Gastrocnemius medialis (tissue), 4 donors: ENCODE measurements at regions not wholly inside any gene's neighbourhood (a gene's known extent, or its start where the extent isn't known, plus 50 kb on each side); places are given as distances from the start of the nearest gene placed in this dataset.
"Not testable (repeated sequence)": the region's sequence is repeated elsewhere in the genome, so short reads cannot be mapped to it uniquely, and the experiment has no call there.

Source experiments
- POLR2A ChIP-seq, 2 donors: fragments of 450-650 bp; IDR thresholded peaks; one replicate each; pipeline ENCODE4 v1.6.1; 2017; ENCODE audit warnings: antibody characterized with exemption in 2 of 2, mild to moderate bottlenecking in 2 of 2, moderate library complexity in 2 of 2
- TF ChIP-seq, protein P1 (sequence below), 5 experiments: fragments of 450-650 bp in 3 of 5; fragments of 200-600 bp in 2 of 5; sonication (generic) in 2 of 5; IDR thresholded peaks in 4 of 5; conservative IDR thresholded peaks in 1 of 5; 1 replicate in 4 of 5; 2 replicates in 1 of 5; pipeline ENCODE4 v1.5.1; 2016 to 2019; ENCODE audit warnings: antibody characterized with exemption in 5 of 5, mild to moderate bottlenecking in 3 of 5, moderate library complexity in 3 of 5

DNA sequence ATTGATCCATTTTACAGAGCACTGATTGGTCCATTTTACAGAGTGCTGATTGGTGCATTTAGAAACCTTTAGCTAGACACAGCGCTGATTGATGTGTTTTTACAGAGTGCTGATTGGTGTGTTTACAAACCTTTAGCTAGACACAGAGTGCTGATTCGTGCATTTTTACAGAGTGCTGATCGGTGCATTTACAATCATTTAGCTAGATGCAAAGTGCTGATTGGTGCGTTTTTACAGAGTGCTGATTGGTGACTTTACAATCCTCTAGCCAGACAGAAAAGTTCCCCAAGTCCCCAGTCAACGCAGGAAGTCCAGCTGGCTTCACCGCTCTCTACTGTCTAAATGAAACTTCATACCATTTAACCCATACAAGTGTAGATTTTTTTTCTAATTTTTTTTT lies 228.5 kb upstream of the FIGN start:
- TF ChIP-seq POLR2A (IDR thresholded peaks at IDR 0.05), result not testable (repeated sequence)
- TF ChIP-seq, protein P1, sequence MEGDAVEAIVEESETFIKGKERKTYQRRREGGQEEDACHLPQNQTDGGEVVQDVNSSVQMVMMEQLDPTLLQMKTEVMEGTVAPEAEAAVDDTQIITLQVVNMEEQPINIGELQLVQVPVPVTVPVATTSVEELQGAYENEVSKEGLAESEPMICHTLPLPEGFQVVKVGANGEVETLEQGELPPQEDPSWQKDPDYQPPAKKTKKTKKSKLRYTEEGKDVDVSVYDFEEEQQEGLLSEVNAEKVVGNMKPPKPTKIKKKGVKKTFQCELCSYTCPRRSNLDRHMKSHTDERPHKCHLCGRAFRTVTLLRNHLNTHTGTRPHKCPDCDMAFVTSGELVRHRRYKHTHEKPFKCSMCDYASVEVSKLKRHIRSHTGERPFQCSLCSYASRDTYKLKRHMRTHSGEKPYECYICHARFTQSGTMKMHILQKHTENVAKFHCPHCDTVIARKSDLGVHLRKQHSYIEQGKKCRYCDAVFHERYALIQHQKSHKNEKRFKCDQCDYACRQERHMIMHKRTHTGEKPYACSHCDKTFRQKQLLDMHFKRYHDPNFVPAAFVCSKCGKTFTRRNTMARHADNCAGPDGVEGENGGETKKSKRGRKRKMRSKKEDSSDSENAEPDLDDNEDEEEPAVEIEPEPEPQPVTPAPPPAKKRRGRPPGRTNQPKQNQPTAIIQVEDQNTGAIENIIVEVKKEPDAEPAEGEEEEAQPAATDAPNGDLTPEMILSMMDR (IDR thresholded peaks at IDR 0.05 in 4 of 5, conservative IDR thresholded peaks at IDR 0.05 in 1 of 5), result not testable (repeated sequence)
